H1 (cell line): ENCODE measurements at regions not wholly inside any gene's neighbourhood (a gene's known extent, or its start where the extent isn't known, plus 50 kb on each side); places are given as distances from the start of the nearest gene placed in this dataset.

Experiments used
- BRCA1 ChIP-seq: IDR thresholded peaks from 2 replicates; pipeline ENCODE4 v1.6.1; 2012; ENCODE audit warnings: low read depth, low read length, improper control_type of control experiment
- CTCF ChIP-seq, 3 experiments: IDR thresholded peaks; 1 replicate in 2 of 3; 2 replicates in 1 of 3; pipeline versions ENCODE4 v1.5.1 to v1.6.1; 2011; ENCODE audit warnings: low read length in 3 of 3, mild to moderate bottlenecking in 3 of 3, inconsistent platforms in 2 of 3, low read depth in 1 of 3, moderate library complexity in 1 of 3; ENCODE audit not compliant: insufficient read depth in 1 of 3; ENCODE audit errors: control extremely low read depth in 1 of 3
- EZH2 ChIP-seq: fragments of 200-600 bp; sonication (generic); IDR thresholded peaks from 2 replicates; pipeline ENCODE4 v1.7.1; 2012; ENCODE audit warnings: low read depth, mild to moderate bottlenecking, moderate library complexity, low read length, inconsistent platforms; ENCODE audit not compliant: severe bottlenecking
- HDAC2 ChIP-seq, 2 experiments: fragments of 300-600 bp in 1 of 2; sonication (generic) in 1 of 2; IDR thresholded peaks; 2 replicates each; pipeline ENCODE4 v1.6.1; 2011 to 2012; ENCODE audit warnings: low read depth in 2 of 2, low read length in 2 of 2, mild to moderate bottlenecking in 2 of 2, moderate library complexity in 2 of 2, borderline replicate concordance in 1 of 2, inconsistent platforms in 1 of 2
- JUN ChIP-seq: IDR thresholded peaks from 2 replicates; pipeline ENCODE4 v1.6.1; 2011; ENCODE audit warnings: low read depth, mild to moderate bottlenecking, improper control_type of control experiment, low read length
- JUND ChIP-seq: IDR thresholded peaks from 2 replicates; pipeline ENCODE4 v1.6.1; 2011; ENCODE audit warnings: mild to moderate bottlenecking, improper control_type of control experiment, low read length
- NRF1 ChIP-seq: IDR thresholded peaks from 2 replicates; pipeline ENCODE4 v1.6.1; 2011; ENCODE audit warnings: mild to moderate bottlenecking, low read depth, low read length, improper control_type of control experiment
- RAD21 ChIP-seq, 2 experiments: IDR thresholded peaks in 1 of 2; conservative IDR thresholded peaks in 1 of 2; 2 replicates each; pipeline ENCODE4 v1.6.1; 2011; ENCODE audit warnings: low read depth in 2 of 2, low read length in 2 of 2, improper control_type of control experiment in 1 of 2, inconsistent platforms in 1 of 2, mild to moderate bottlenecking in 1 of 2, moderate library complexity in 1 of 2
- RNF2 ChIP-seq: fragments of 200-900, 300-1000 bp; sonication (generic); IDR thresholded peaks from 2 replicates; pipeline ENCODE4 v1.7.1; 2016; ENCODE audit warnings: borderline replicate concordance, low read depth, mild to moderate bottlenecking, antibody characterized with exemption, low read length; ENCODE audit not compliant: poor library complexity, severe bottlenecking; ENCODE audit errors: missing control alignments
- SIN3A ChIP-seq, 2 experiments: IDR thresholded peaks in 1 of 2; conservative IDR thresholded peaks in 1 of 2; 2 replicates each; pipeline ENCODE4 v1.6.1; 2011 to 2012; ENCODE audit warnings: low read length in 2 of 2, improper control_type of control experiment in 1 of 2, low read depth in 1 of 2, mild to moderate bottlenecking in 1 of 2
- SUZ12 ChIP-seq: fragments of 200-600 bp; sonication (generic); IDR thresholded peaks from 2 replicates; pipeline ENCODE4 v1.6.1; 2012; ENCODE audit warnings: mild to moderate bottlenecking, inconsistent platforms, low read length, moderate library complexity, mixed read lengths
- TAF1 ChIP-seq: IDR thresholded peaks from 2 replicates; pipeline ENCODE4 v1.6.1; 2011; ENCODE audit warnings: mild to moderate bottlenecking, low read depth, low read length

- TF ChIP-seq SUZ12 (no peak), RAD21 (IDR thresholded peaks at IDR 0.05 in 1 of 2, conservative IDR thresholded peaks at IDR 0.05 in 1 of 2; ENCODE audit: low read depth in 2 of 2, low read length in 2 of 2) (no peak), CTCF (IDR thresholded peaks at IDR 0.05; ENCODE audit: control extremely low read depth in 1 of 3, insufficient read depth in 1 of 3, low read depth in 1 of 3, low read length in 3 of 3) (no peak), RNF2 (no peak), SIN3A (conservative IDR thresholded peaks at IDR 0.05 in 1 of 2, IDR thresholded peaks at IDR 0.05 in 1 of 2; ENCODE audit: low read depth in 1 of 2, low read length in 2 of 2) (no peak), EZH2 (no peak), JUND (no peak), TAF1 (no peak), HDAC2 (IDR thresholded peaks at IDR 0.05; ENCODE audit: borderline replicate concordance in 1 of 2, low read depth in 2 of 2, low read length in 2 of 2) (no peak), NRF1 (no peak), JUN (no peak), BRCA1 (no peak)
These were observed 446.2 kb upstream of the SLC14A2 start for GRCh38 chr18:45168866-45169600.
